ENCODE measurements at regions not wholly inside any gene's neighbourhood (a gene's known extent, or its start where the extent isn't known, plus 50 kb on each side); places are given as distances from the start of the nearest gene placed in this dataset.

GRCh38 chr12:78746001-78746400 is 118.6 kb upstream of the SYT1 start:
- Histone ChIP-seq H3K9me3 (replicated peaks) (no peaks in the 10 kb centered on the region), H3K27ac (no peak overlapping the region), H3K27me3 (replicated peaks) (no peaks in the 10 kb centered on the region), H3K4me1 (replicated peaks) (peaks cover 9% of the 10 kb centered on the region; the same call in 1 of the 2 replicates), H3K36me3 (no peaks in the 10 kb centered on the region), H3K4me3 (no peak overlapping the region)
- DNase-seq (ENCODE audit: low read depth in 1 of 2, low spot score in 2 of 2) = no peak

GRCh38 chr12:78753058-78753457 is 111.5 kb upstream of the SYT1 start:
- no peaks in the 10 kb centered on the region for H3K36me3 ChIP-seq
- H3K9me3 ChIP-seq (replicated peaks) = no peaks in the 10 kb centered on the region
- H3K4me3 ChIP-seq = no peak overlapping the region
- H3K27me3 ChIP-seq (replicated peaks) = no peaks in the 10 kb centered on the region
- no peaks in the 10 kb centered on the region for H3K4me1 ChIP-seq (replicated peaks)
- H3K27ac ChIP-seq = no peak overlapping the region
- no peak for DNase-seq (ENCODE audit: low read depth in 1 of 2, low spot score in 2 of 2)

GRCh38 chr12:78756936-78757335 is 107.6 kb upstream of the SYT1 start:
- Histone ChIP-seq H3K36me3 (no peaks in the 10 kb centered on the region), H3K27ac (no peak overlapping the region), H3K27me3 (replicated peaks) (no peaks in the 10 kb centered on the region), H3K4me3 (no peak overlapping the region), H3K4me1 (replicated peaks) (no peaks in the 10 kb centered on the region), H3K9me3 (replicated peaks) (no peaks in the 10 kb centered on the region; the same call in 1 of the 2 replicates)
- no peak for DNase-seq (ENCODE audit: low read depth in 1 of 2, low spot score in 2 of 2)

GRCh38 chr12:78759367-78759766 is 105.2 kb upstream of the SYT1 start:
- H3K9me3 ChIP-seq (replicated peaks) = no peaks in the 10 kb centered on the region; the same call in 1 of the 2 replicates
- no peak overlapping the region for H3K4me3 ChIP-seq
- no peak overlapping the region for H3K27ac ChIP-seq
- no peaks in the 10 kb centered on the region for H3K4me1 ChIP-seq (replicated peaks)
- no peaks in the 10 kb centered on the region for H3K27me3 ChIP-seq (replicated peaks)
- no peak for DNase-seq (ENCODE audit: low read depth in 1 of 2, low spot score in 2 of 2)
- no peaks in the 10 kb centered on the region for H3K36me3 ChIP-seq

GRCh38 chr12:78760906-78761305 is 103.7 kb upstream of the SYT1 start:
- no peak for DNase-seq (ENCODE audit: low read depth in 1 of 2, low spot score in 2 of 2)
- Histone ChIP-seq H3K27me3 (replicated peaks) (no peaks in the 10 kb centered on the region), H3K9me3 (replicated peaks) (no peaks in the 10 kb centered on the region; the same call in 1 of the 2 replicates), H3K4me3 (no peak overlapping the region), H3K36me3 (no peaks in the 10 kb centered on the region), H3K4me1 (replicated peaks) (no peaks in the 10 kb centered on the region), H3K27ac (no peak overlapping the region)

- Histone ChIP-seq H3K9me3 (replicated peaks) (no peaks in the 10 kb centered on the region), H3K4me3 (no peak overlapping the region), H3K4me1 (replicated peaks) (no peaks in the 10 kb centered on the region), H3K36me3 (no peaks in the 10 kb centered on the region), H3K27ac (no peak overlapping the region), H3K27me3 (replicated peaks) (no peaks in the 10 kb centered on the region)
- no peak for DNase-seq (ENCODE audit: low read depth in 1 of 2, low spot score in 2 of 2)
Measured at GRCh38 chr12:78764913-78765312, 99.7 kb upstream of the SYT1 start.

- Histone ChIP-seq H3K9me3 (replicated peaks) (no peaks in the 10 kb centered on the region), H3K36me3 (no peaks in the 10 kb centered on the region), H3K27me3 (replicated peaks) (no peaks in the 10 kb centered on the region), H3K27ac (no peak overlapping the region), H3K4me3 (no peak overlapping the region), H3K4me1 (replicated peaks) (no peaks in the 10 kb centered on the region)
- no peak for DNase-seq (ENCODE audit: low read depth in 1 of 2, low spot score in 2 of 2)
Measured at GRCh38 chr12:78767264-78767981, 97.2 kb upstream of the SYT1 start.

GRCh38 chr12:78778339-78778738 is 86.2 kb upstream of the SYT1 start:
- H3K4me3 ChIP-seq = no peak overlapping the region
- no peaks in the 10 kb centered on the region for H3K9me3 ChIP-seq (replicated peaks)
- H3K36me3 ChIP-seq = no peaks in the 10 kb centered on the region
- H3K27me3 ChIP-seq (replicated peaks) = no peaks in the 10 kb centered on the region
- H3K4me1 ChIP-seq (replicated peaks) = no peaks in the 10 kb centered on the region
- DNase-seq (ENCODE audit: low read depth in 1 of 2, low spot score in 2 of 2) = no peak
- no peak overlapping the region for H3K27ac ChIP-seq

- Histone ChIP-seq H3K27ac (no peak overlapping the region), H3K27me3 (replicated peaks) (no peaks in the 10 kb centered on the region), H3K36me3 (no peaks in the 10 kb centered on the region), H3K9me3 (replicated peaks) (no peaks in the 10 kb centered on the region), H3K4me1 (replicated peaks) (no peaks in the 10 kb centered on the region), H3K4me3 (no peak overlapping the region)
- no peak for DNase-seq (ENCODE audit: low read depth in 1 of 2, low spot score in 2 of 2)
Measured at GRCh38 chr12:78787576-78787975, 77.0 kb upstream of the SYT1 start.

- H3K4me3 ChIP-seq = no peak overlapping the region
- no peak overlapping the region for H3K27ac ChIP-seq
- no peak for DNase-seq (ENCODE audit: low read depth in 1 of 2, low spot score in 2 of 2)
- no peaks in the 10 kb centered on the region for H3K4me1 ChIP-seq (replicated peaks)
- no peaks in the 10 kb centered on the region for H3K27me3 ChIP-seq (replicated peaks)
- H3K36me3 ChIP-seq = no peaks in the 10 kb centered on the region
- H3K9me3 ChIP-seq (replicated peaks) = no peaks in the 10 kb centered on the region
Measured at GRCh38 chr12:78790148-78790547, 74.4 kb upstream of the SYT1 start.

GRCh38 chr12:78792052-78792698 is 72.4 kb upstream of the SYT1 start:
- Histone ChIP-seq H3K4me3 (no peak overlapping the region), H3K36me3 (no peaks in the 10 kb centered on the region), H3K9me3 (replicated peaks) (no peaks in the 10 kb centered on the region; the same call in 1 of the 2 replicates), H3K27ac (no peak overlapping the region), H3K4me1 (replicated peaks) (no peaks in the 10 kb centered on the region), H3K27me3 (replicated peaks) (no peaks in the 10 kb centered on the region)
- no peak for DNase-seq (ENCODE audit: low read depth in 1 of 2, low spot score in 2 of 2)

- no peak overlapping the region for H3K4me3 ChIP-seq
- no peak for DNase-seq (ENCODE audit: low read depth in 1 of 2, low spot score in 2 of 2)
- H3K36me3 ChIP-seq = no peaks in the 10 kb centered on the region
- H3K27me3 ChIP-seq (replicated peaks) = no peaks in the 10 kb centered on the region
- no peaks in the 10 kb centered on the region; the same call in 1 of the 2 replicates for H3K9me3 ChIP-seq (replicated peaks)
- no peak overlapping the region for H3K27ac ChIP-seq
- H3K4me1 ChIP-seq (replicated peaks) = no peaks in the 10 kb centered on the region
Measured at GRCh38 chr12:78793491-78793890, 71.1 kb upstream of the SYT1 start.

GRCh38 chr12:78793982-78794381 is 70.6 kb upstream of the SYT1 start:
- no peak for DNase-seq (ENCODE audit: low read depth in 1 of 2, low spot score in 2 of 2)
- no peaks in the 10 kb centered on the region; the same call in 1 of the 2 replicates for H3K9me3 ChIP-seq (replicated peaks)
- no peaks in the 10 kb centered on the region for H3K27me3 ChIP-seq (replicated peaks)
- no peaks in the 10 kb centered on the region for H3K36me3 ChIP-seq
- H3K4me3 ChIP-seq = no peak overlapping the region
- H3K4me1 ChIP-seq (replicated peaks) = no peaks in the 10 kb centered on the region
- no peak overlapping the region for H3K27ac ChIP-seq

- no peaks in the 10 kb centered on the region for H3K36me3 ChIP-seq
- H3K27me3 ChIP-seq (replicated peaks) = no peaks in the 10 kb centered on the region
- DNase-seq (ENCODE audit: low read depth in 1 of 2, low spot score in 2 of 2) = no peak
- H3K9me3 ChIP-seq (replicated peaks) = no peaks in the 10 kb centered on the region; the same call in 1 of the 2 replicates
- H3K4me3 ChIP-seq = no peak overlapping the region
- no peak overlapping the region for H3K27ac ChIP-seq
- H3K4me1 ChIP-seq (replicated peaks) = no peaks in the 10 kb centered on the region
Measured at GRCh38 chr12:78795934-78796445, 68.6 kb upstream of the SYT1 start.

Data from SJSA1 (cell line).